Fibroblast of the aortic adventitia (primary cell): ENCODE measurements at regions not wholly inside any gene's neighbourhood (a gene's known extent, or its start where the extent isn't known, plus 50 kb on each side); places are given as distances from the start of the nearest gene placed in this dataset.

Experiments used
- DNase-seq: peaks from one replicate; pipeline ENCODE4 v3.0.0-alpha.2; 2010; ENCODE audit warnings: low read depth
- H3K4me3 ChIP-seq: 2 replicates; pipeline ENCODE4 v1.5.1; 2011; ENCODE audit warnings: low read depth, mild to moderate bottlenecking, control low read depth, low read length, moderate library complexity
- TF ChIP-seq, protein P1 (sequence below): IDR thresholded peaks from 2 replicates; pipeline ENCODE4 v1.5.1; 2011; ENCODE audit warnings: mild to moderate bottlenecking, low read length, control low read depth, inconsistent platforms; ENCODE audit not compliant: insufficient read depth

DNA sequence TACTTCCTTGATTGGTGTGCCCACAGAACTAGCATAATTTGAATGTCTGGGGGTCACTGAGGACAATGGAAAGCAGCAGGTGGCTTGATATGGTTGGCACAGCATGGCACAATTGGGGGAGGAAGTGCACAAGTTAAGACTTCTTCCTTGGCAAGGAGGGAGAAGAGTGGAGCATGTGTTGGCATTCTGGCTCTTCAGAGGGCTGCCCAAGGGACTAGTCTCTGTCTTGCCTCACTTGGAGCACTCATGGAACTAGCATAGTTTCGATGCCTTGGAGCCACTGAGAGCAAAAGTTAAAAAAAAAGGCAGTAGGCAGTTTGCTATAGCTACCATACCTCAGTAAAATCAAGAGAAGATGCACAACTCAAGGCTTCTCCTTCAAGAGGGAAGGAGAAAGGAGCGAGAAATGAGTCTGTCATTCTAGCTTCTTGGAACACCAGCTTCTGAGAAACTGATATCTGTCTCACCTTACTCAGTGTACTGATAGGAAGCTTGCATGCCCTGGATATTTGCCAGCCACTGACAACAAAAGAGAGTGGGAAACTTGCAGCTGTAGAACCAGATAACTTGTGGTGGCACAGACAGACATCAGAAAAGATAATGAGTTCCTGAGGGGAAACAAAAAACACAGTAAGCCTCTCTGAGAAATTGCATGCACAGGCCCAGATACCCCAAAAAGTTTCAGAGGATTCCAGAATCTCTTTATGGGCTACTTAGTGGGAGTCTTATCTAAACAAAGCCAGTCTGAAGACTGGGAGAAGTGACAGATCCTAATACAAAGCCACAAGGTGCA, 207.5 kb upstream of the SAMSN1 start:
- TF ChIP-seq, protein P1, sequence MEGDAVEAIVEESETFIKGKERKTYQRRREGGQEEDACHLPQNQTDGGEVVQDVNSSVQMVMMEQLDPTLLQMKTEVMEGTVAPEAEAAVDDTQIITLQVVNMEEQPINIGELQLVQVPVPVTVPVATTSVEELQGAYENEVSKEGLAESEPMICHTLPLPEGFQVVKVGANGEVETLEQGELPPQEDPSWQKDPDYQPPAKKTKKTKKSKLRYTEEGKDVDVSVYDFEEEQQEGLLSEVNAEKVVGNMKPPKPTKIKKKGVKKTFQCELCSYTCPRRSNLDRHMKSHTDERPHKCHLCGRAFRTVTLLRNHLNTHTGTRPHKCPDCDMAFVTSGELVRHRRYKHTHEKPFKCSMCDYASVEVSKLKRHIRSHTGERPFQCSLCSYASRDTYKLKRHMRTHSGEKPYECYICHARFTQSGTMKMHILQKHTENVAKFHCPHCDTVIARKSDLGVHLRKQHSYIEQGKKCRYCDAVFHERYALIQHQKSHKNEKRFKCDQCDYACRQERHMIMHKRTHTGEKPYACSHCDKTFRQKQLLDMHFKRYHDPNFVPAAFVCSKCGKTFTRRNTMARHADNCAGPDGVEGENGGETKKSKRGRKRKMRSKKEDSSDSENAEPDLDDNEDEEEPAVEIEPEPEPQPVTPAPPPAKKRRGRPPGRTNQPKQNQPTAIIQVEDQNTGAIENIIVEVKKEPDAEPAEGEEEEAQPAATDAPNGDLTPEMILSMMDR: no peak
- H3K4me3 ChIP-seq: no peak overlapping the region
- no peak for DNase-seq

DNA sequence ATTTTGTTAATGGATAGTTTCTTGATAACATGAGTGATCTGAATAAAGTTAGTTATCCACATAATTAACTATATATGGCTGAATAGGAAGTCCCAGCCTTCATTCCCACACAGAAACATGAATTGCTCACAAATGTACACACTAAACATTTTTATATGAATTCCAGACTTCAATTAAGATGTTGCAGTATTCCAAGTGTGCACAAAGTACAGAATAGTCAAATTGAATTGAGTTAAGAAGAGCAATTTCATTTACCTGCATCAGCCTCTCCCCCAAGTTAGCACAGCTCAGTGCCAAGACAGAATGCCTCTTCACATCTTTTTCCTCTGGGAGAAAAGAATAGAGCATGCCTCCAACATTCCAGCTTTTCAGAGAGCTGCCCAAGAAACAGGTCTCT, 207.0 kb upstream of the SAMSN1 start:
- TF ChIP-seq, protein P1: no peak
- no peak for DNase-seq
- H3K4me3 ChIP-seq: no peak overlapping the region

DNA sequence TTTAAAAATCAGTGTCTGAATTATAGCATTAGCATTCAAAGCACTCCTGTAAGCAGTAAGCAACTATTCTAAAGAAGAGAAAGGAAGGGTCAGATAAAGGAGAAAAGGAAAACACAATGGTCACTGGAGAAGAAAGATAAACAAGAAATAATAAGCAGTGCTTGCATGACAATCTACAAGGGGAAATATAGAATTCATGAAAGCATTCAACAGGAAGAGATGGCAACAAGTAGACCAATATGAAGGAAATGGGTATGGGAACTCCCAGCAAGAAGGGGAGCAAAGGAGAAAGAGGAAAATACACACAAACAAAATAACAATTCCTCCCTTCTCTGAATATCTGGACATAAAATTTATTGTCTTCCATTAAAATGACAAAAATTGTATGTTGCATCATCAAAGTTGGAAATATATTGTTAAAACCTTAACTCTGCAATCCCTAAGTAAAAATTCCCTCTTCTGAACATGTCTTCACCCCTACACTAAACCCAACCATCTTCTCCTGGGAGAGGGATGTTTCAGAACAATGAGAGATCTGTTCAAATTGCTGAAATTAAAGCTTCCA, 206.3 kb upstream of the SAMSN1 start:
- TF ChIP-seq, protein P1: no peak
- no peak overlapping the region for H3K4me3 ChIP-seq
- no peak for DNase-seq

DNA sequence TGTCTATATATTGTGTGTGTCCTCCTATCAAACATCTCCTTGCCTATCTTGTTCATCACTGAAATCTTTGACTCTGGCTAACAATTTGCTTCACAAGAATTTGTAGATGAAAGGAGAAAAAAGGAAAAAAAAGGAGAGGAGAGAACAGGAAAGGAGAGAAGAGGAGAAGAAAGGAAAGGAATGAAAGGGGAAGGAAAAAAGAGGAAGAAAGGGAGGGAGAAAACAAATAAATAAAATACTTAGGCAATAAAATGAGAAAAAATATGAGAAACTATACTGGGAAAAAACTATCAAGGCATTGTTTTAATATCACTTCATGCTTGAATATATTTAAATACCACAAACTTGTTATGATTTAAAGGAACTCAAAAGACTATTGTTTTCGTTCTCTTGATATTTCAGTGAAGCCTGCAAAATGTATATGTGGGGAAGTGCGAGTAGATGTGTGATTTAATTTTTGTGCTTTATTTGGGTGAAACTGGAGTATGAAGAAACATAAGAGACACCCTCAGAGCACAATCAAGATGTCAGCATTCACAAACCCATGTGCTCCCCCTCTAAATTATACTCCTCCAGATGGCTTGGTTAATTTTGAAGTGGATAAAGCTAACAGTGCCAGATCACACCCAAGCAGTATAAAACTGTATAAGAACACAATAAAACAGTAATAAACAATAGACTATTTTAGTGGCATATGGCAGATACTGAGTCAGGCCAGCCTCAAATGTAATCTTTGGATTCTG, 205.7 kb upstream of the SAMSN1 start:
- TF ChIP-seq, protein P1: no peak
- no peak for DNase-seq
- H3K4me3 ChIP-seq: no peak overlapping the region

DNA sequence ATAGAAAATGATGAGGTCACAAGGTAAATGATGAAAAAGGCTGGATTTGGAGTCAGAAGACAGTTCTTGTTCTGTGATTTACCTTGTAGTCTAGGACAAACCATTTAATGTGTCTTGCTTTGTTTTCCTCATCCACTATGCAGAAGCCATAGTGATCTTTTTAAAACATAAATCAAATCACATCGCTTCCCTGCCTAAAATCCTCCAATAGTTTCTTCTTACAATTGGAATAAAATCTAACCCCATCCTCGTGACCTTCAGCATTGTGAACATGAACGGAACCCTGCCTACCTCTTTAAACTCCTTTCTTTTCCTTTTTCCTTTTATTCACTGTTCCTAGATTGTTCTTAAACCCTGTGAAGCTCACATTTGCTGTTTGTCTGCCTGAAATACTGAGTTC, 204.9 kb upstream of the SAMSN1 start:
- TF ChIP-seq, protein P1: no peak

DNA sequence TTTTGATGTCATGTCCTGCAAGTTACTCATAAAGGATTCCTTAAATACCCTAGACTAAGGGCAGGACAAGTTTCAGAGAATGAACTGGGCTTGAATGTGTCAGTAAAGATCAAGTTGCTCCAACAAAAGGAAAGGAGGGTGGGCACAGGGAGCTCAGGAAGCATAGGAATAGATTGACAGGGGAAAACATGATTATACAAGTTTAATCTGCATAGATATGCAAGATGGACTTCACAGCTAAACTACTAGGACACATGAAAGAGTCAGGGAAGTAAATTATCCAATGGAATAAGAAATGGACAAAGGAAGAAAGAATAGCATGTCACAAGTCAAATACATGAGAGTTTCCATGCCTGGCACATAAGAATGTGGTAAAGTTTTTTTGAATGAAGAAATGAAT, 203.9 kb upstream of the SAMSN1 start:
- DNase-seq: no peak
- TF ChIP-seq, protein P1: no peak
- H3K4me3 ChIP-seq: no peak overlapping the region

More for the DNA sequence above, 204.9 kb upstream of the SAMSN1 start:
- H3K4me3 ChIP-seq: no peak overlapping the region
- no peak for DNase-seq
